PC-9 (cell line): ENCODE measurements at regions not wholly inside any gene's neighbourhood (a gene's known extent, or its start where the extent isn't known, plus 50 kb on each side); places are given as distances from the start of the nearest gene placed in this dataset.

ENCODE experiments used
- EZH2 ChIP-seq: fragments of 200-600 bp; sonication (generic); IDR thresholded peaks from 2 replicates; pipeline ENCODE4 v1.8.0; 2017; ENCODE audit warnings: antibody characterized with exemption, low read depth
- TF ChIP-seq, protein P1 (sequence below): fragments of 200-600 bp; sonication (generic); conservative IDR thresholded peaks from 2 replicates; pipeline ENCODE4 v1.6.1; 2017; ENCODE audit warnings: mixed run types, antibody characterized with exemption, mild to moderate bottlenecking, moderate library complexity

DNA sequence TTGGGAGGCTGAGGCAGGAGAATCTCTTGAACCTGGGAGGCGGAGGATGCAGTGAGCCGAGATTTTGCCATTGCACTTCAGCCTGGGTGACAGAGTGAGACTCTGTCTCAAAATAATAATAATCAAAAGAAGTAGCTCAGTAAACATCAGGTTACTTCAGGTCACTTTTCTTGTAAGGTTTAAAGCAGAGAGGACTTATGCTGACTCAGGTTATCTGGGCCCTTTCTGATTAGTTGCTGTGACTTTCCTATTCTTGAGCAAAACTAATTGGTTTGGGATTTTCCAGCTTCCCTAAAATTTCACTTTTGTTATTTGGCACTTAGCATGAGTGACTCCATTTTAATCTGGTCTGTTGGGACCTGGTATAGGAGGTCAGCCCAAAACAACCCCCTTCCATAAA lies 812.9 kb downstream of the NLGN4X start:
- TF ChIP-seq, protein P1, sequence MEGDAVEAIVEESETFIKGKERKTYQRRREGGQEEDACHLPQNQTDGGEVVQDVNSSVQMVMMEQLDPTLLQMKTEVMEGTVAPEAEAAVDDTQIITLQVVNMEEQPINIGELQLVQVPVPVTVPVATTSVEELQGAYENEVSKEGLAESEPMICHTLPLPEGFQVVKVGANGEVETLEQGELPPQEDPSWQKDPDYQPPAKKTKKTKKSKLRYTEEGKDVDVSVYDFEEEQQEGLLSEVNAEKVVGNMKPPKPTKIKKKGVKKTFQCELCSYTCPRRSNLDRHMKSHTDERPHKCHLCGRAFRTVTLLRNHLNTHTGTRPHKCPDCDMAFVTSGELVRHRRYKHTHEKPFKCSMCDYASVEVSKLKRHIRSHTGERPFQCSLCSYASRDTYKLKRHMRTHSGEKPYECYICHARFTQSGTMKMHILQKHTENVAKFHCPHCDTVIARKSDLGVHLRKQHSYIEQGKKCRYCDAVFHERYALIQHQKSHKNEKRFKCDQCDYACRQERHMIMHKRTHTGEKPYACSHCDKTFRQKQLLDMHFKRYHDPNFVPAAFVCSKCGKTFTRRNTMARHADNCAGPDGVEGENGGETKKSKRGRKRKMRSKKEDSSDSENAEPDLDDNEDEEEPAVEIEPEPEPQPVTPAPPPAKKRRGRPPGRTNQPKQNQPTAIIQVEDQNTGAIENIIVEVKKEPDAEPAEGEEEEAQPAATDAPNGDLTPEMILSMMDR, result no peak
- no peak for TF ChIP-seq EZH2
